Activated T-cell treated with anti-CD3 and anti-CD28 coated beads, Interleukin-2, amount 50 U/mL, for 4 hours (primary cell): ENCODE measurements at regions not wholly inside any gene's neighbourhood (a gene's known extent, or its start where the extent isn't known, plus 50 kb on each side); places are given as distances from the start of the nearest gene placed in this dataset.
"Not testable (repeated sequence)": the region's sequence is repeated elsewhere in the genome, so short reads cannot be mapped to it uniquely, and the experiment has no call there.

Experiments
- ATAC-seq, 2 donors: fragments of 200-7000 bp; cut with Tn5 transposase; one replicate each; pipeline ENCODE4 v1.10.0; 2021
- DNase-seq: peaks from one replicate; pipeline ENCODE4 v3.0.0-alpha.2; 2020
- H3K27me3 Mint-ChIP-seq: one replicate; pipeline ENCODE4 v1.8.0; 2021; ENCODE audit warnings: low read depth, mixed read lengths
- H3K36me3 Mint-ChIP-seq: one replicate; pipeline ENCODE4 v1.8.0; 2022; ENCODE audit warnings: mixed read lengths; ENCODE audit not compliant: insufficient read depth
- H3K4me1 Mint-ChIP-seq: one replicate; pipeline ENCODE4 v1.8.0; 2021; ENCODE audit warnings: low read depth, mixed read lengths
- H3K4me3 Mint-ChIP-seq: one replicate; pipeline ENCODE4 v1.8.0; 2021; ENCODE audit warnings: mild to moderate bottlenecking, moderate library complexity, mixed read lengths
- H3K9me3 Mint-ChIP-seq: one replicate; pipeline ENCODE4 v1.8.0; 2021; ENCODE audit warnings: mixed read lengths

DNA sequence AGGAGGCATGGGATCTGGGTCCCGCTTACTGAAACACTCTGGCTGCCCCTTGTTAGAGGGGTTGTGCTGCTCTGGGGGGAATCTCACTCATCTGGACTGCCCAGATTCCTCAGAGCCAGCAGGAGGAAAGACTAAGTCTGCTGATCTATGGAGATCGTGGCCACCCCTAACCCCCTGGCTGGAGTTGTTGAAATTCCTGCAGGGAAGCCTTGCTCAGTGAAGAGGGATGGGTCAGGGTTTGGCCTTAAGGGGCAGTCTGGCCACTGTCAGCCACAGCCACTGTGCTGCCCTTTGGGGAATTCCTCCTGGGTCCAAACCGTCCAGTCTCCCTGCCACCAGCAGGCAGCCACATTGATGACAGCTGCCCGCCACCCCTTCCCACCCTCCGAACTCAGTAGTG lies 362.0 kb upstream of the AMOT start:
- no peaks in the 10 kb centered on the region for H3K9me3 Mint-ChIP-seq
- no peak overlapping the region for H3K4me3 Mint-ChIP-seq
- no peak for DNase-seq
- ATAC-seq, result no peak
- H3K36me3 Mint-ChIP-seq, result no peaks in the 10 kb centered on the region
- no peaks in the 10 kb centered on the region for H3K27me3 Mint-ChIP-seq
- no peaks in the 10 kb centered on the region for H3K4me1 Mint-ChIP-seq

DNA sequence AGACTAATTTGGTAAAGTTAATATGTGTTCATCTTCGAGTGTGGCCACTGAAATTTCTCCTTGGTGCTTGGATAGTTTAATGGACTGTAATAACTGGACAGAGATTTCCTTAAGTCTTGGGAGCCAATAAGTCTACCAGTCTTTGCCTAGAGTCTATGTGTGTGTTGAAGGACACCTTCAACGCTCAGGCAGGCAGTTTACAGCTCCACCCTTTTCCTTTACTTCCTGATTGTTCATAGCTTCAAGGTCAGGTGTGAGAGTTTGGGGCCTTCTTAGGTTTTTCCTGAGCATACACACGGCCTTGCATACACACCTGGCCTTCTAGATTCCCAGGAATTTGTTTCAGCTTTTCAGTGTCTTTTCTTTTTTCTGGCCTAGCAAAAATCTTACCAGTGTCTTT lies 355.3 kb upstream of the AMOT start:
- H3K9me3 Mint-ChIP-seq, result no peaks in the 10 kb centered on the region

DNA sequence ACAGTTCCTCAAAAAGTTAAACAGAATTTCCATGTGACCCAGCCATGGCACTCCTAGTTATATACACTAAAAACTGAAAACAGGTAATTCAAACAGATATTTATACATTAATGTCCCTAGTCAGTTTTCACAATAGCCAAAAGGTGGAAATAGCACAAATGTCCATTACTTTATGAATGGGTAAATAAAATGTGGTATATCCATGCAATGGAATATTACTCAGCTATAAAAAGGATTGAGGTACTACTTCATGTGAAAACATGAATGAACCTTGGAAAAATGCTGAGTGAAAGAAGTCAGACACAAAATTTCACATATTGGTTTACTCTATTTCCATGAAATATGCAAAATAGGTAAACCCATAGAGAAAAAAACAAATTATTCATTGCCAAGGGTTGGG lies 351.8 kb upstream of the AMOT start:
- H3K9me3 Mint-ChIP-seq, result no peaks in the 10 kb centered on the region
- no peak overlapping the region for H3K4me3 Mint-ChIP-seq
- H3K36me3 Mint-ChIP-seq, result no peaks in the 10 kb centered on the region
- no peaks in the 10 kb centered on the region for H3K27me3 Mint-ChIP-seq
- no peak for DNase-seq
- no peak for ATAC-seq
- no peaks in the 10 kb centered on the region for H3K4me1 Mint-ChIP-seq

More for the DNA sequence above, 355.3 kb upstream of the AMOT start:
- ATAC-seq (no peak), DNase-seq (no peak)
- Mint-ChIP-seq H3K36me3 (no peaks in the 10 kb centered on the region), H3K4me1 (no peaks in the 10 kb centered on the region), H3K27me3 (no peaks in the 10 kb centered on the region), H3K4me3 (no peak overlapping the region)

DNA sequence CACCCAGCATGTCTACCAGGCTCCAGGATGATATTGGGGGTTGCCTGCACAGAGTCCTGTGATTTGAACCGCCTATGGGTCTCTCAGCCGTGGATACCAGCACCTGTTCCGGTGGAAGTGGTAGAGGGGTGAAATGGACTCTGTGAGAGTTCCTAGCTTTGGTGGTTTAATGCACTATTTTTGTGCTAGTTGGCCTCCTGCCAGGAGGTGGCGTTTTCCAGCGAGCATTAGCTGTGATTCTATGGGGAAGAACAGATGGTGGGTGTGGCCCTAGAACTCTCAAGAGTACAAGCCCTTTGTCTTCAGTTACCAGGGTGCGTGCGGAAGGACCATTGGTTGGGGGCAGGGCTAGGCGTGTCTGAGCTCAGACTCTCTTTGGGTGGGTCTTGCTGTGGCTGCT lies 316.9 kb upstream of the AMOT start:
- H3K4me3 Mint-ChIP-seq, result no peak overlapping the region
- H3K4me1 Mint-ChIP-seq, result no peaks in the 10 kb centered on the region
- ATAC-seq (no peak), DNase-seq (no peak)
- no peaks in the 10 kb centered on the region for H3K27me3 Mint-ChIP-seq
- no peaks in the 10 kb centered on the region for H3K36me3 Mint-ChIP-seq
- H3K9me3 Mint-ChIP-seq, result peaks cover 10% of the 10 kb centered on the region

DNA sequence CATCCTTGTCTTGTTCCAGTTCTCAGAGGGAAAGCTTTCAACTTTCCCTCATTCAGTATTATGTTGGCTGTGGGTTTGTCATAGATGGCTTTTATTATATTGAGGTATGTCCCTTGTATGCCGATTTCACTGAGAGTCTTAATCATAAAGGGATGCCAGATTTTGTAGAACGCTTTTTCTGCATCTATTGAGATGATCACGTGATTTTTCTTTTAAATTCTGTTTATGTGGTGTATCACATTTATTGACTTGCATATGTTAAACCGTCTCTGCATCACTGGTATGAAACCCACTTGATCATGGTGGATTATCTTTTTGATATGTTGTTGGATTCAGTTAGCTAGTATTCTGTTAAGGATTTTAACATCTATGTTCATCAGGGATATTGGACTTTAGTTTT lies 313.7 kb upstream of the AMOT start:
- H3K27me3 Mint-ChIP-seq, H3K4me3 Mint-ChIP-seq, H3K36me3 Mint-ChIP-seq, DNase-seq, H3K4me1 Mint-ChIP-seq, ATAC-seq, H3K9me3 Mint-ChIP-seq: not testable (repeated sequence)

DNA sequence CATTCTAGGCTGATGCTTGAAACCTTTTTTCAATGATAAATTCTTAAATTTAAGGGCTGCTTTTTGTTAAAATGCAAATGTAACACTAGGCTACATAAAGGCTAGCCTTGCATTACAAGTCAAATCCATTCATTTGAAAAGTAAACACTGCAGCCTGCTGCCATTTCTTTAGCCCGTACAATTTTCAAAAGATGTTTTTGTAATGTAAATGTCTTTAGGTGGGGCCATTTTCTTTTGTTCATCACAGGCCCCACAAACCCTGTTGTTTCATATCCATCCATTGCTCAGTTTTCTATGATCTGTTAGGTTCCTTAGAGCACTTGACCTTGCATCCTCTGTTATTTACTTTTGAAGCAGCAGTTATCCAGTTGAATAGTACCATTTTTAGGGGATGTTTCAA lies 296.2 kb upstream of the AMOT start:
- Mint-ChIP-seq H3K36me3 (no peaks in the 10 kb centered on the region), H3K4me3 (no peak overlapping the region), H3K4me1 (no peaks in the 10 kb centered on the region), H3K9me3 (no peaks in the 10 kb centered on the region), H3K27me3 (no peaks in the 10 kb centered on the region)
- no peak for DNase-seq
- ATAC-seq, result no peak

DNA sequence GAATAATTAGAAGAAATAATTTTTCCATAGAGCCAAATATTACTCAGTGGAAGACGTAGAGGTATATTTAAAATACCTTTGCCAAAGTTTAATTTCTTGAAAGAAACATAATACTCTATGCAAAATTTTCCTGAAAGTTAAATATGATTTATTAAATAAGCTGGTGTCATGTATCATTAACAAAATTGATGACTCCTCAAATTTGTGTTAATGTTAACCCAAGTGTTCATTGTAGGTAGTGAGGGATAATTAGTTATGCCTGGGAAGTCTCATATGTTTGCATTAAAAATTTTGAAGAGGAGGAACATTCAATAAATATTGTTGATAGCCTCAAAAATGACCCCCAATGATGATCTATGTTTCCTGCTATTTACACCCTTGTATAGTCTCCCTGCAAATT lies 292.7 kb upstream of the AMOT start:
- Mint-ChIP-seq H3K4me3 (no peak overlapping the region), H3K27me3 (no peaks in the 10 kb centered on the region), H3K4me1 (no peaks in the 10 kb centered on the region), H3K9me3 (no peaks in the 10 kb centered on the region), H3K36me3 (no peaks in the 10 kb centered on the region)
- ATAC-seq (no peak), DNase-seq (no peak)

DNA sequence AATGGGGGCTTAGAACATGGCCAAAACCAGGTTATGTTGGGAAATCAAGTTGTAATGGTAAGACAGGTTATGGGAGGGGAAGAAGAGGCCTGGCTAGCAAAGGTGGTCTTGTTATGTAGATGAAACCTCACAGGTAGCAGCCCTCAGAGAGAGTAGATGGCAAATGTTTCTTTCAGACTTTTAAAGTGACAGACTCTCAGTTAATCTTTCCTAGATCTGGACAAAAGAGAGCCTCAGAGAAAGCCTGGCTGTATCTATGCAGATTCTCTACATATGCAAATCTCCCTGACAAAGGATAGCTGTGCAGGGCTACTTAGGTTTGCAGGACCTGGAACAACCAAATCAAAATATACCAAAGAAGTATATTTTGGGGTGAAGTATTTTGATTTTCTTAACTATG lies 284.1 kb upstream of the AMOT start:
- Mint-ChIP-seq H3K36me3 (no peaks in the 10 kb centered on the region), H3K4me1 (no peaks in the 10 kb centered on the region), H3K9me3 (no peaks in the 10 kb centered on the region), H3K4me3 (no peak overlapping the region), H3K27me3 (no peaks in the 10 kb centered on the region)
- DNase-seq, result no peak
- ATAC-seq, result no peak

DNA sequence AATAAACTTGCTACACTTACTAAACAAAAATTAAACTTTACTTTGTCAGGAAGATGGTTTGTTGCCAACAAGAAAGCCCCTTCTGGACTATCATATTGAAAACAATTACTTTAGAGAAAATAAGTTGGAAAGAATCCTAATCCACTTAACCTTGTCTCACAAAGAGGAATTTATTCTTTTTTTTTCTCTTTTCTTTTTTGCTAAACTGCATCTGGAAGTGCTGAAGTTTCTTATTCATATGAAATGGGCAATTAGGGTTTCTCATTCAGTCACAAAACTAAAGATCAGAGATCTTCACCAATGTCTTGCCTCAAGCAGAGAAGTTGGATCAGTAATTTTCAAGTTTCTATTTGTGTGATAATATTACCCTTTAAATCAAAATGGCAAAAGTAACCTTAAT lies 234.9 kb upstream of the AMOT start:
- H3K36me3 Mint-ChIP-seq, result no peaks in the 10 kb centered on the region
- no peaks in the 10 kb centered on the region for H3K27me3 Mint-ChIP-seq
- DNase-seq, result no peak
- no peaks in the 10 kb centered on the region for H3K9me3 Mint-ChIP-seq
- H3K4me1 Mint-ChIP-seq, result no peaks in the 10 kb centered on the region
- no peak for ATAC-seq
- H3K4me3 Mint-ChIP-seq, result no peak overlapping the region

DNA sequence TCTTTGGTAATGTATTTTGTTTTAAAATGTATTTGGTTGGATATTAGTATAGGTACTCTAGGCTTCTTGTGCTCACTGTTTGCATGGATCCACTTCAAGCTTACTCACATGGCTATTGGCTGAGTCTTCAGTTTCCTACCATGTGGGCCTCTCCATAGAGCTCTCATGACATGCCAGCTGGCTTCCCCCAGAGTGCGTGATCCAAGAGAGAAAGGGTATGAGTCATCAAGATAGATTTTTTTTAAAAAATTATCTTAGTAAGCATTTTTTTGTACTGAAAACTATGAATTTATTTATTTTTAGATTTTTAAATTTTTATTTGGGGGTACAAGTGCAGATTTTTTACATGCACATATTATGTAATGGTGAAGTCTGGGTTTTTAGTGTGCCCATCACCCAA lies 219.1 kb upstream of the AMOT start:
- H3K9me3 Mint-ChIP-seq, result no peaks in the 10 kb centered on the region
- no peaks in the 10 kb centered on the region for H3K4me1 Mint-ChIP-seq
- DNase-seq (no peak), ATAC-seq (no peak)
- H3K36me3 Mint-ChIP-seq, result no peaks in the 10 kb centered on the region
- H3K27me3 Mint-ChIP-seq, result no peaks in the 10 kb centered on the region
- no peak overlapping the region for H3K4me3 Mint-ChIP-seq

DNA sequence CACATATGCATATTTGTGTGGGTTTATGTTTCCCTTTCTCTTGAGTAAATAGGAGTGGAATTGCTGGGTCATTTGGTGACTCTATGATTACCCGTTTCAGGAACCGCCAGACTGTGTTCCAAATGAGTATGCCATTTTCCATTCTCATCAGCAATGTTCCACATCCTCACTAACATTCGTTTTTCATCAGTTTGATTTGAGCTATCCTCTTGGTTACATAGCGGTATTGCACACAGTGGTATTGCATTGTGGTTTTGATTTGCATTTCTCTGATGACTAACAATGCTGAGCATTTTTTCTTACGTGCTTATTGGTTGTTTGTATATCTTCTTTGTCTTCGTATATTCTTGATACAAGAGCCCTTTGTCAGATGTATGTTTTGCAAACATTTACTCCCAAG lies 218.0 kb upstream of the AMOT start:
- H3K4me3 Mint-ChIP-seq, result no peak overlapping the region
- DNase-seq (no peak), ATAC-seq (peak in 1 of 2 donors; percentile 61)
- no peaks in the 10 kb centered on the region for H3K36me3 Mint-ChIP-seq
- H3K4me1 Mint-ChIP-seq, result no peaks in the 10 kb centered on the region
- no peaks in the 10 kb centered on the region for H3K9me3 Mint-ChIP-seq
- no peaks in the 10 kb centered on the region for H3K27me3 Mint-ChIP-seq

DNA sequence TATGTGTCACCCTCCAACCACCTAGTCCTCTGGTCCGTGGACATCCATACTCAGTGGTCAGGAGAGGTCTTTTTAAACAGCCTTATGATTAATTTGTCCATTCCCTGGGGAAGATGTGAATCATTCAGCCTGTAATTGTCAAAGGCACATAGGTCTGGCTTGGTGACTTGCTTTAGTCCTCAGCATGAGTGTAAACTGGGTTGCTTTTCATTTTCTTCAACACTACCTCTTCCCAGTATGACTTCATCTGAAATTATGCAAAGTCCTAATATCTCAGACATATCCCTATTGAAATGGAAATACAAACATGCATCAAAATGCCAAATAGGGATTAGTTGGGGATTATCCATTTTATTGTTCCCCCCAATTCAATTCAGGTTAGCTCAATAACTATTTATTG lies 208.3 kb upstream of the AMOT start:
- no peaks in the 10 kb centered on the region for H3K4me1 Mint-ChIP-seq
- H3K27me3 Mint-ChIP-seq, result no peaks in the 10 kb centered on the region
- peaks cover 13% of the 10 kb centered on the region for H3K9me3 Mint-ChIP-seq
- DNase-seq (no peak), ATAC-seq (no peak)
- no peak overlapping the region for H3K4me3 Mint-ChIP-seq
- no peaks in the 10 kb centered on the region for H3K36me3 Mint-ChIP-seq

DNA sequence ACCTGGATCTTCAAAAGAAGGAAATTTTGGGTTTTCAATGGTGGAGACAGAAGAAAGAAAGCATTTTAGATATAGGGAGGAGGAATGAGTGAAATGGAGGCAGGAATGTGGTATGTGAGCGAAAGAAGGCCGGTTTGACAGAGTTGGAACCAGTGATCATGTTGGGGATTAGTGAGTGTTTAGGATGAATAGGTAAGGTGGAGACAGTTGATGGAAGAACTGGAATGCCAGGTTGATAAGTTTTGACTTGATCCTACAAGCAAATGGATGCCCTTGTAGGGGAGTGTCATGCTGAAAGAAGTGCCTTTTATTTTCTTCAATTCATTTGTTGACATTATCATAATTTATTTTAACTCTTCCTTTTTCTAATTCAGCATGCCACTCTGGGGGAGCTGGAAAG lies 207.8 kb upstream of the AMOT start:
- ATAC-seq (no peak), DNase-seq (no peak)
- Mint-ChIP-seq H3K36me3 (no peaks in the 10 kb centered on the region), H3K4me3 (no peak overlapping the region), H3K4me1 (no peaks in the 10 kb centered on the region), H3K9me3 (peaks cover 13% of the 10 kb centered on the region), H3K27me3 (no peaks in the 10 kb centered on the region)

DNA sequence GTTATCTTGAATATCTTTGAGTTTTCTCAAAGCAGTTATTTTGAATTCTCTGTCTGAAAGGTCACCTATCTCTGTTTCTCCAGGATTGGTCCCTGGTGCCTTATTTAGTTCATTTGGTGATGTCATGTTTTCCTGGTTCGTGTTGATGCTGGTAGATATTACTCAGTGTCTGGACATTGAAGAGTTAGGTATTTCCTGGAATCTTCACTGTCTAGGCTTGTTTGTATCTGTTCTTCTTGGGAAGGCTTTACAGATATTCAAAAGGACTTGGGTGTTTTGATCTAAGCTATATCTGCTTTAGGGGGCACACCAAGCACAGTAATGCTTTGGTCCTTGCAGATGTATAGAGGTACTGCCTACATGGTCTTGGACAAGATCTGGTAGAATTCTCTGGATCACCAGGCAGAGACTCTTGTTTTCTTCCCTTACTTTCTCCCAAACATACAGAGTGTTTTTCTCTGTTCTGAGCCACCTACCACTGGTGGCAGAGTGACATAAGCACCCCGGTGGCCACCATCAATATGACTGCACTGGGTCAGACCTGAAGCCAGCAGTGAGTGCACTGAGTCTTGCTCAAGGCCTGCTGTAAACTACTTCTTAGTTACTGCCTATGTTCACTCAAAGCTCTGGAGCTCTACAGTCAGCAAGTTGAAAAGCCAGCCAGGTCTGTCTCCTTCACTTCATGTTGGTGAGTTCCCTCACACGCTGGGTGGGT lies 193.5 kb upstream of the AMOT start:
- DNase-seq, result no peak
- H3K36me3 Mint-ChIP-seq, result no peaks in the 10 kb centered on the region
- H3K4me3 Mint-ChIP-seq, result no peak overlapping the region
- no peaks in the 10 kb centered on the region for H3K4me1 Mint-ChIP-seq
- H3K9me3 Mint-ChIP-seq, result no peaks in the 10 kb centered on the region
- H3K27me3 Mint-ChIP-seq, result no peaks in the 10 kb centered on the region
- ATAC-seq, result no peak

DNA sequence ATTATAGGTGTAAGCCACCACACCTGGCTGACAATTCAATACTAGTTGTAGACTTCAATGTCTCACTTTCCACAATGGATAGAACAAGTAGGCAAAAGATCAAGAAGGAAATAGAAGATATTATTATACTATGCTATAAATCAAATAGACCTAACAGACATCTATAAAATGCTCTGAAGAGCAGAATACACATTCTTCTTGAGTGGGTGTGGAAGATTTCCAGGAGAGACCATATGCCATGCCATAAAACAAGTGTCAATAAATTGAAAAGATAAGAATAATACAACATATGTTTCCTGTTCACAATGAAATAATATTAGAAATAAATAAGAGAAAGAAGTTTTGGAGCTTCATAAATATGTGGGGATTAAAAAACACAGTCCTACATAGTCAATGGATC lies 179.3 kb upstream of the AMOT start:
- Mint-ChIP-seq H3K9me3 (peaks cover 3% of the 10 kb centered on the region), H3K36me3 (no peaks in the 10 kb centered on the region), H3K4me3 (no peak overlapping the region), H3K4me1 (no peaks in the 10 kb centered on the region), H3K27me3 (no peaks in the 10 kb centered on the region)
- DNase-seq (no peak), ATAC-seq (no peak)

DNA sequence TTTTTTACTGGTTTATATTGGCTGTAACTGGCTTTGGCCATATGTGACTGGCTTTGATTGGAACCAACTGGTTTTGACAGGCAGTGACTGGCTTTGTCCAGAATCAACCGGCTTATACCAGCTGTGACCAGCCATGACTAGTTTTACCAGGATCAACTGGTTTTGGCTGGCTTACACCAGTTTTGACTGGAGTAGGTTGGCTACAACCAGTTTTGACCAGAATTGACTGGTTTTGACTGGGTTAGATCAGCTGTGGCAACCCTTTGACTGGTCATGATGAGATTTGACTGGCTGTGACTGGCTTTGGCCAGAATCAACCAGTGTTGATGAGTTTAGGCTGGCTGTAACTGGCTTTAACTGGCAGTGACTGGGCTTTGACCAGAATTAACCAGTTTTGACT lies 169.2 kb upstream of the AMOT start:
- ATAC-seq (no peak), DNase-seq (no peak)
- H3K4me1 Mint-ChIP-seq, result no peaks in the 10 kb centered on the region
- H3K27me3 Mint-ChIP-seq, result no peaks in the 10 kb centered on the region
- no peak overlapping the region for H3K4me3 Mint-ChIP-seq
- H3K36me3 Mint-ChIP-seq, result no peaks in the 10 kb centered on the region
- no peaks in the 10 kb centered on the region for H3K9me3 Mint-ChIP-seq
